ENCODE measurements at regions not wholly inside any gene's neighbourhood (a gene's known extent, or its start where the extent isn't known, plus 50 kb on each side); places are given as distances from the start of the nearest gene placed in this dataset.

DNA sequence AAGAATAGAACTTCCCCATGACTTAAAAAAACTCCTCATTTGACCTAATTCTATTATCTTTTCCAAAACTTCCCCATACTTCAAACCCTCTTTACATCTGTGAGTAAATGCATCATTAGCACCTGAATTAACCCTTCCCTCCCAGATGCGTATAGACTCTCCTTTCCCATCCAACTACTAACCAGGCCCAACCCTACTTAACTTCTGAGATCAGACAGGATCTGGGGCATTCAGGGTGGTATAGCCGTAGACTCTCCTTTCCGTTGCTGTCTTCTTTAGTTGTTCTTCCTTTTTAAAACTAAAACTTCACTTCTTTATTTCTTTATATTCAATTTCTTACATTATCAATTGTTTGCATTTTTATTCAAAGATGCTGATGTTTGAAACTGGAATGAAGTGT, 165.2 kb downstream of the SLCO4C1 start:
- no peak overlapping the region for H3K27ac ChIP-seq
- no peak overlapping the region for H2AFZ ChIP-seq
- H3K4me3 ChIP-seq (ENCODE audit: low read depth, low read length), result no peak overlapping the region
- no peaks in the 10 kb centered on the region for H3K27me3 ChIP-seq (ENCODE audit: control insufficient read depth, insufficient read depth, low read length)
- H3K4me2 ChIP-seq (ENCODE audit: low read length), result no peak overlapping the region
- no peaks in the 10 kb centered on the region for H3K4me1 ChIP-seq
- no peaks in the 10 kb centered on the region for H3K9me3 ChIP-seq (ENCODE audit: control insufficient read depth, low read length)
- H3K79me2 ChIP-seq, result no peaks in the 10 kb centered on the region
- no peaks in the 10 kb centered on the region for H3K36me3 ChIP-seq (ENCODE audit: control insufficient read depth, insufficient read depth, low read length)
- H3K9ac ChIP-seq, result no peak overlapping the region
- TF ChIP-seq, protein P1, sequence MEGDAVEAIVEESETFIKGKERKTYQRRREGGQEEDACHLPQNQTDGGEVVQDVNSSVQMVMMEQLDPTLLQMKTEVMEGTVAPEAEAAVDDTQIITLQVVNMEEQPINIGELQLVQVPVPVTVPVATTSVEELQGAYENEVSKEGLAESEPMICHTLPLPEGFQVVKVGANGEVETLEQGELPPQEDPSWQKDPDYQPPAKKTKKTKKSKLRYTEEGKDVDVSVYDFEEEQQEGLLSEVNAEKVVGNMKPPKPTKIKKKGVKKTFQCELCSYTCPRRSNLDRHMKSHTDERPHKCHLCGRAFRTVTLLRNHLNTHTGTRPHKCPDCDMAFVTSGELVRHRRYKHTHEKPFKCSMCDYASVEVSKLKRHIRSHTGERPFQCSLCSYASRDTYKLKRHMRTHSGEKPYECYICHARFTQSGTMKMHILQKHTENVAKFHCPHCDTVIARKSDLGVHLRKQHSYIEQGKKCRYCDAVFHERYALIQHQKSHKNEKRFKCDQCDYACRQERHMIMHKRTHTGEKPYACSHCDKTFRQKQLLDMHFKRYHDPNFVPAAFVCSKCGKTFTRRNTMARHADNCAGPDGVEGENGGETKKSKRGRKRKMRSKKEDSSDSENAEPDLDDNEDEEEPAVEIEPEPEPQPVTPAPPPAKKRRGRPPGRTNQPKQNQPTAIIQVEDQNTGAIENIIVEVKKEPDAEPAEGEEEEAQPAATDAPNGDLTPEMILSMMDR (IDR thresholded peaks at IDR 0.05), result no peak

DNA sequence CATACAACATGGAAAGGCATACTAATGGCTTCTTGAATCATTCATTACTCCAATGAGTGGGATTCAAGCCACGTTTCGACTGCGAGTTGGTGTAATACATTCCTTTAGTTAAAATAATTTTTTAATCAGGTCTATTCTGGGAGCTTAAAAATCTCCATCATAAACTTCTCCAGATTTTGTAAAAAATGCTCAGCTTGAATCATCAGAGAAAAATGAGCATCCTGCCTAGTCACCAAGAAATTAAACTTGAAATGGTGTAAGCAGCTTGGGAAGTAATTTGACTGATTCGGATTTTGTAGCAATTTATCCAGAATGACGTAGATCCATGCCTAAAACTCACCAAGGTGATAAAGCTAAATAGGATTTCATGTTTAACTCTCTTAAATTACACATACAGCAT, 165.7 kb downstream of the SLCO4C1 start:
- Histone ChIP-seq H3K79me2 (no peaks in the 10 kb centered on the region), H3K36me3 (ENCODE audit: control insufficient read depth, insufficient read depth, low read length) (no peaks in the 10 kb centered on the region), H2AFZ (no peak overlapping the region), H3K4me2 (ENCODE audit: low read length) (no peak overlapping the region), H3K27ac (no peak overlapping the region), H3K27me3 (ENCODE audit: control insufficient read depth, insufficient read depth, low read length) (no peaks in the 10 kb centered on the region), H3K9me3 (ENCODE audit: control insufficient read depth, low read length) (no peaks in the 10 kb centered on the region), H3K4me3 (ENCODE audit: low read depth, low read length) (no peak overlapping the region), H3K4me1 (no peaks in the 10 kb centered on the region), H3K9ac (no peak overlapping the region)
- TF ChIP-seq, protein P1 (IDR thresholded peaks at IDR 0.05), result no peak

DNA sequence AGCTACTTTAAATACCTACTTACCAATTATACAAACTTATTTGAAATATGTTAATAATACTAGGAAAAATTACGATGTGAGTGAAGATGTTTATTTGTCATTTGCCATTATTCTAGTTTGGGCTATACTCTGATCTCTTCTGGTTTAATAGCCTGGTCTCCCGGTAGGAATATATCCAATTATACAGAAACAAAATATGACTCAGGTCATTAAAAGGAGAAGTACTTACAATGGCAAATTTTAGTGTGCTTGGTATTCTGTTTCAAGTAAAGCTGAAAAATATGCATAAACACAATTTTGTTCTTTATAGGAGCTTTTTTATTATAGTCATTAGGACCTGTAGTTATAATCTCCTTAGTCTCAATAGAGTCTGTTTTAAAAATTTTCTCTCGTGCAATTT, 176.8 kb downstream of the SLCO4C1 start:
- Histone ChIP-seq H3K9me3 (ENCODE audit: control insufficient read depth, low read length) (no peaks in the 10 kb centered on the region), H3K4me1 (no peaks in the 10 kb centered on the region), H2AFZ (no peak overlapping the region), H3K4me3 (ENCODE audit: low read depth, low read length) (no peak overlapping the region), H3K79me2 (no peaks in the 10 kb centered on the region), H3K4me2 (ENCODE audit: low read length) (no peak overlapping the region), H3K27ac (no peak overlapping the region), H3K27me3 (ENCODE audit: control insufficient read depth, insufficient read depth, low read length) (no peaks in the 10 kb centered on the region), H3K36me3 (ENCODE audit: control insufficient read depth, insufficient read depth, low read length) (no peaks in the 10 kb centered on the region), H3K9ac (no peak overlapping the region)
- TF ChIP-seq, protein P1 (IDR thresholded peaks at IDR 0.05), result no peak

DNA sequence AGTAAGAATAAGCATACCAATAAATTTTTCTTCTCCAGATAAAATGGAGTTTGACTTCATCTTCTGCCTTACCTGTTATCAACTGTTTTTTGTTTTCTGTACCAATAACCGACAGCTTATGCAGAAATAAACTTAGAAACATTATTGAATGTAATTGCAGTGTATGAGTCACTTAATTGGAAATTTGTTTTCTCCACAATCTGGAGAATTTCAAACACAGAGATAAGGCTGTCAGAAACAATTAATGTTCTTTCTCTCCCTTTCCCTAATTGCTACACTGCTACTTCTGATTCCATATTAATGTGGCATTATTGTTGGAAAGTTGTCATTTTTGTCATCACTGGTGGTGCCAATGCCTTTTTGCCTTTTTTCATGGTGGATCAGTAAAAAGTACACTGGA, 180.3 kb downstream of the SLCO4C1 start:
- no peaks in the 10 kb centered on the region for H3K79me2 ChIP-seq
- H3K9ac ChIP-seq, result no peak overlapping the region
- H3K9me3 ChIP-seq (ENCODE audit: control insufficient read depth, low read length), result no peaks in the 10 kb centered on the region
- TF ChIP-seq, protein P1 (IDR thresholded peaks at IDR 0.05), result no peak
- H3K27me3 ChIP-seq (ENCODE audit: control insufficient read depth, insufficient read depth, low read length), result no peaks in the 10 kb centered on the region
- H3K4me1 ChIP-seq, result no peaks in the 10 kb centered on the region
- no peaks in the 10 kb centered on the region for H3K36me3 ChIP-seq (ENCODE audit: control insufficient read depth, insufficient read depth, low read length)
- no peak overlapping the region for H2AFZ ChIP-seq
- no peak overlapping the region for H3K4me2 ChIP-seq (ENCODE audit: low read length)
- H3K27ac ChIP-seq, result no peak overlapping the region
- H3K4me3 ChIP-seq (ENCODE audit: low read depth, low read length), result no peak overlapping the region

DNA sequence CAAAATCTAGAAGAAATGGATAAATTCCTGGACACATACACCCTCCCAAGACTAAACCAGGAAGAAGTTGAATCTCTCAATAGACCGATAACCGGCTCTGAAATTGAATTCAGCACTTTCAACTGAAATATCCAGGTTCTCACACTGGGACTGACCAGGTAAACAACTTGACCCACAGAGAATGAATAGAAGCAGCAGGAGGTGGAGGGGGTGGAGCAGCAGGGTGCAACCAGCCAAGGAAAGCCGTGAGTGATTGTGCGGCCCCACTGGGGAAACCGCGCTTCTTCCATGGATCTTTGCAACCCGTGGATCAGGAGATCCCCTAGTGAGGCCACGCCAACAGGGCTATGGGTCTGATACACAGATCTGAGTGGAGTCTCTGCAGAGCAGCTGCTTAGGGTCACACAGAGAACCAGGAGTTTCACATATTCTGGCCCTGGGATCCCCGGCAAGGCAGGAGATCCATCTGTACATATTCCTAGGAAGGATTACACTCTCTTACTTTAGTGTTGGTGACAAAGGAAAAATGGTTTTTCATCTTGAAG, 181.5 kb downstream of the SLCO4C1 start:
- Histone ChIP-seq H3K4me2 (ENCODE audit: low read length) (no peak overlapping the region), H3K9me3 (ENCODE audit: control insufficient read depth, low read length) (no peaks in the 10 kb centered on the region), H3K27me3 (ENCODE audit: control insufficient read depth, insufficient read depth, low read length) (no peaks in the 10 kb centered on the region), H3K79me2 (no peaks in the 10 kb centered on the region), H3K4me1 (no peaks in the 10 kb centered on the region), H3K36me3 (ENCODE audit: control insufficient read depth, insufficient read depth, low read length) (no peaks in the 10 kb centered on the region), H2AFZ (no peak overlapping the region), H3K27ac (no peak overlapping the region), H3K9ac (no peak overlapping the region), H3K4me3 (ENCODE audit: low read depth, low read length) (no peak overlapping the region)
- TF ChIP-seq, protein P1 (IDR thresholded peaks at IDR 0.05), result no peak
